Effector CD8-positive, alpha-beta T cell (primary cell): ENCODE measurements at regions not wholly inside any gene's neighbourhood (a gene's known extent, or its start where the extent isn't known, plus 50 kb on each side); places are given as distances from the start of the nearest gene placed in this dataset.
"Not testable (repeated sequence)": the region's sequence is repeated elsewhere in the genome, so short reads cannot be mapped to it uniquely, and the experiment has no call there.

Source experiments
- DNase-seq: peaks from one replicate; lab custom pipeline; 2025; lab: John Stamatoyannopoulos, UW

GRCh38 chr3:109656225-109656624, 318.9 kb upstream of the DPPA4 start:
- DNase-seq: no peak

- DNase-seq: no peak
These were observed 341.3 kb upstream of the DPPA4 start for GRCh38 chr3:109678600-109678999.

- no peak for DNase-seq
These were observed 342.3 kb upstream of the DPPA4 start for GRCh38 chr3:109679664-109680063.

- no peak for DNase-seq
These were observed 346.4 kb upstream of the DPPA4 start for GRCh38 chr3:109683746-109684145.

- no peak for DNase-seq
These were observed 348.0 kb upstream of the DPPA4 start for GRCh38 chr3:109685084-109686079.

GRCh38 chr3:109687626-109688025, 350.3 kb upstream of the DPPA4 start:
- no peak for DNase-seq

GRCh38 chr3:109696932-109697331, 359.6 kb upstream of the DPPA4 start:
- no peak for DNase-seq

- no peak for DNase-seq
These were observed 364.9 kb upstream of the DPPA4 start for GRCh38 chr3:109702252-109702651.

- no peak for DNase-seq
These were observed 365.6 kb upstream of the DPPA4 start for GRCh38 chr3:109702976-109703375.

- DNase-seq: not testable (repeated sequence)
These were observed 367.8 kb upstream of the DPPA4 start for GRCh38 chr3:109705133-109705532.

- no peak for DNase-seq
These were observed 370.3 kb upstream of the DPPA4 start for GRCh38 chr3:109707617-109708016.

- no peak for DNase-seq
These were observed 375.9 kb upstream of the DPPA4 start for GRCh38 chr3:109713288-109713687.

GRCh38 chr3:109715707-109716106, 378.4 kb upstream of the DPPA4 start:
- no peak for DNase-seq

- DNase-seq: no peak
These were observed 381.5 kb upstream of the DPPA4 start for GRCh38 chr3:109718850-109719249.

- DNase-seq: no peak
These were observed 391.6 kb upstream of the DPPA4 start for GRCh38 chr3:109728861-109729494.

- peak; percentile 12 for DNase-seq
These were observed 394.5 kb upstream of the DPPA4 start for GRCh38 chr3:109731639-109732473.

- no peak for DNase-seq
These were observed 406.6 kb upstream of the DPPA4 start for GRCh38 chr3:109743981-109744380.

- DNase-seq: no peak
These were observed 435.2 kb upstream of the DPPA4 start for GRCh38 chr3:109772520-109772919.

- no peak for DNase-seq
These were observed 436.8 kb upstream of the DPPA4 start for GRCh38 chr3:109774108-109774507.

GRCh38 chr3:109784285-109784684, 446.9 kb upstream of the DPPA4 start:
- DNase-seq: no peak

- DNase-seq: no peak
These were observed 447.7 kb upstream of the DPPA4 start for GRCh38 chr3:109784852-109785631.
